NCI-H2081 (cell line): ENCODE measurements at regions not wholly inside any gene's neighbourhood (a gene's known extent, or its start where the extent isn't known, plus 50 kb on each side); places are given as distances from the start of the nearest gene placed in this dataset.
"Not testable (repeated sequence)": the region's sequence is repeated elsewhere in the genome, so short reads cannot be mapped to it uniquely, and the experiment has no call there.

Experiments
- DNase-seq, 2 experiments: peaks; one replicate each; lab custom pipeline; 2025; lab: John Stamatoyannopoulos, UW

DNA sequence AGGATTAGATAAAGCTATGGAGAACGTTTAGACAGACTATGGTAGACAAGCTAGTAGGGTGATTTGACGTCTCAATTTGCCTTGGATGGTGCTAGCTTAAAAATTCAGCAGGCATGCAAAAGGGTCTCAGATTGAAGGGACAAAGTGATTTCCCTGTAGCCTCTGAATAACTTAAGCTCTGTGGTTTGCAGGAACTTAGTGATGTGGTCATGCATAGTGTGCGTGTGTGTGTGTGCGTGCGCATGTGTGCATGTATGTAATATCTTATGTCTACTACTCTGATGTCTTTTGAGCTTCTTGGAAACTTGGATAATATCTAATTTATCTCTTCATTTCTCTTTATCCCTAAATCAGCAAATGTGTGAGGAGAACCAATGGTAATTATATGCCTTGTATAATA lies 183.6 kb upstream of the TNC start:
- no peak for DNase-seq

DNA sequence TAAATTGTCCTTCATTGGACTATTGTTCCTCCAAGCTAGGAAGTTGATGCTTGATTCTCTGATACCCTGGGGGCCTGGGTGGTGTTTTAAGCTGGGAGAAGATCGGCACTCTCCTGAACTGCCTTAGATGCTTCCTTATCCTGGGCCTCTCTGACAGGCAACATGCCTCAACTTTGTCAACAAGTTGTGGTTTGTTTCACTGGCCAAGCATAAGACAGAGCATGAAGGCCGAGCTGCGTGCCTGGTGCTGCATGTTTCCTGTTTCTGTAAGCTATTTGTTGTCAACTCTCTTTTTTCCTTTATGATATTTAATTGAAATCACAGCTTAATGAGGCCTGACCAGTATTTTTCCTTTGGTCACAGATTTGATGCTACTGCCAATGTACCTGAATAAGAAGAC lies 187.6 kb upstream of the TNC start:
- DNase-seq = no peak

GRCh38 chr9:115306865-115307264 lies 188.9 kb upstream of the TNC start:
- no peak for DNase-seq

DNA sequence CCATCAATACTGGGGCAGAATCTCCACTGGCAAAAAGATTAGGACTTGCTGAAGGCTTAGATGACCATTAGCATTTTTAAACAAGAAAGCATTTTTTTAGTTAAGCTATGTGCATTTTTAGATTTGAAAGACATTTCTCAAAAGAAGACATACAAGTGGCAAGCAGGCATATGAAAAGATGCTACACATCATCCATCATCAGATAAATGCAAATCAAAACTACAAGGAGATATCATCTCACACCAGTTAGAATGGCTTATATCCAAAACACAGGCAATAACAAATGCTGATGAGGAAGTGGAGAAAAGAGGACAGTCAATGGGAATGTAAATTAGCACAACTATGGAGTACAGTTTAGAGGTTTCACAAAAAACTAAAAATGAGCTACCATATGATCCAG lies 195.6 kb upstream of the TNC start:
- DNase-seq = no peak

GRCh38 chr9:115326461-115326860 lies 208.5 kb upstream of the TNC start:
- no peak for DNase-seq

- no peak for DNase-seq
These were observed 209.6 kb upstream of the TNC start for GRCh38 chr9:115327436-115328122.

DNA sequence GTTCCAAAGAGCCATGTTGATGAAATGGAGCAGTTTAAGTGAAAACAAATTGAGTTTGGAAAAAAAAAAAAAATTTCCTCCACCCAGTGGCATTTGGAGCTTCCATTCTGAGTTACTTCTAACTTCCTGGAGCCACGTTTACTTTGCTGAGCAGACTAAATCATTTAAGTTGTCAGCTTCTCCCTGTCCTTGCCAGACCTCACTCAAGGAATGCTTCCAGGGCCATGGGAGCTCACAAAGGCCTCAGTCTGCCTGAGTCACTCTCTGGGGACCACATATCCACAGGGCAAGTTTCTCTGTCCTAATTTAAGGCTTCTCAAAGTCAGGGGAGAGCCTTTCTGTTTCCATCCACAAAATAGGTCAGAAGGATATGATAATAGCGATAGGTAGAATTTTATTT lies 210.3 kb upstream of the TNC start:
- DNase-seq = no peak

- DNase-seq = no peak
These were observed 210.7 kb upstream of the TNC start for GRCh38 chr9:115328677-115329076.

- DNase-seq = no peak
These were observed 215.5 kb upstream of the TNC start for GRCh38 chr9:115333277-115334070.

GRCh38 chr9:115335439-115335838 lies 217.5 kb upstream of the TNC start:
- no peak for DNase-seq

GRCh38 chr9:115340314-115340713 lies 222.4 kb upstream of the TNC start:
- DNase-seq = no peak

DNA sequence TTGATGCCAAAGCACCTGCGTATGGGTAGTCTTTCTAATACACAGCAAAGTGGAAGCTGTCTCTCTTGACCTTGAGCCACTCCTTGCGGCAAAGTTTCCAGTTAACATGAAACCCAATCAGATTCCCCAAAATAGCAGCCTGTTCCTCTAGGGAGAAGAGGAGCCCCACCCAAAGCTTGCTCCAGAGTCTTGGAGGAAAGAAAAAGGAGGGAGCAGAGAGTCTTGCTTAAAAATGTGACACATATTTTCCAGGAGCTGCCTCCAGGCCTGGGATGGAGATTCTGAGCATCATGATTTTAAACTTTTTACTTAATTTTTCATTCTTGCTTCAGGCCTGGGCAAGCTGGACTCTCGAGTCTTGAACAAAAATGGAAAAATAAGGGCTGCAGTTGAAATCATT lies 223.5 kb upstream of the TNC start:
- no peak for DNase-seq

GRCh38 chr9:115347776-115348175 lies 229.8 kb upstream of the TNC start:
- DNase-seq = not testable (repeated sequence)

GRCh38 chr9:115348936-115349335 lies 231.0 kb upstream of the TNC start:
- not testable (repeated sequence) for DNase-seq

GRCh38 chr9:115349542-115349941 lies 231.6 kb upstream of the TNC start:
- no peak for DNase-seq

- no peak for DNase-seq
These were observed 232.6 kb upstream of the TNC start for GRCh38 chr9:115350548-115350947.

- no peak for DNase-seq
These were observed 235.7 kb upstream of the TNC start for GRCh38 chr9:115353681-115354080.

DNA sequence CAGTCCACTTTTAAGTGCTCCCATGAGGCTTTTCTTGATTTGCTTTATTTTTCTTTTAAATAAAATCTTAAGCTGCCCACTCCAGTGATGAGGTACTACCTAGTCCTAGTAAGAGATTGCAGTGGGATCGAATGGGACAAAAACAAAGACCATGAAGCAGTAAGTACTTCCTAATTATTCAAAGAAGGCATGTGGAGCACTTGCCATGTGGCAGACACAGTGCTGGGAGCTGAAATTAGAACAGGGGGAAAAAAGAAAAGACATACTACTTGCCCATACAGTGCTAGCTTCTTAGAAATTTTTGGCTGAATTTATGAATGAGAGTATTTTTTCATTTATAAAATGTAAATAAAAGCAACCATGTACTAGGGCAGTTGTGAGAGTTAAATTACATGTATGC lies 239.9 kb upstream of the TNC start:
- no peak for DNase-seq

DNA sequence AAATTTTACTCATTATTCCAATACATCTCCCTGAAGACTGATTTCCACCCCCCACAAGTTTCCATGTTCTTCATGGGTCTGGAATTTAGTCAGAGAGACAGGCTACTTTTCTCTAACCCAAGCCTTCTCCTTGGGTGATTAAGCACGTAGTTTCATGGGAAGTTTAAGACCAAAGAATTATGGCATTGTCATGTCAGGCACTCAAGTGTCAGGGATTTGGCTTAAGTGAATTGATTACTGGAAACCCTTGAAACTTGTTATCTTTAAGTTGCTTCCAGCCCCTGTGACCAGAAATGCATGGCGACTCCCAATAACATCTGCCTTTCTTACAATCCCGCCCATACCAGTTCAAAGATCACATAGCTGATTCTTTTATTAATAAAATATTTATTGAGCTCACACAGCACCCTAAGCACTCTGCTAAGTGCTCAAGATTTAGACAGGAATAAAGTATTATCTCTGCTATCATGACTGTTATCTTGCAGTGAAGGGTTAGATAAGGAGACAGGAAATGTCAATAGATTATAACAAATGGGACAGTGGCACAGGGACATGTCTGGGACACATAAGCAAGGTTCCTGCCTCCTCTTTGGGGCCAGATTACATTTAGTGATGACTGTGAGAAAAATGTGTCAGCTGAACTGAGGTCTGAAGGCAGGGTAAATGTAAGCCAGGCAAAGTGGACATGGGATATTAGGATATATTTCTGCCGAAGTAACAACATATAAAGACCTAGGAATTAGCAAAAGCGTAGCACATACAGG lies 241.2 kb upstream of the TNC start:
- DNase-seq = no peak

GRCh38 chr9:115360122-115360521 lies 242.2 kb upstream of the TNC start:
- no peak for DNase-seq

DNA sequence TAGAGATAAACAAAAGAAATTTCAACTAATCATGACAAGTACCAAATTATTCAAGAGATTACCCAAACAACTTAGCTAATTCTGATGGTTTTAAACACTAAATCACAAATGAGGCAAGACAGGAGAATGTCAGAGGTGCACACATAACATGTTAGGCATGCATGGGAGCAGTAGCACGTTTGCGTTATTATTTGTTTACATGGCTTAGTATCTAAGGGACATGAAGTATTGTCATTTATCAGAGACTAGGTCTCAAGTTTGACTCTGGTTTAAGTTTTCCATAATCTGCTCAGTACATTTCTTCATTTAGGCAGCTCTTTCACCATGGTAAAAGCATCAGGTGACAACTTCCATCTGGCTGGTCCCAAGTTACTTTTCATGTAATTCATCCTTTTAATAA lies 244.1 kb upstream of the TNC start:
- no peak for DNase-seq

- no peak for DNase-seq
These were observed 244.7 kb upstream of the TNC start for GRCh38 chr9:115362640-115363039.

GRCh38 chr9:115364991-115365390 lies 247.0 kb upstream of the TNC start:
- no peak for DNase-seq
